IMR-90 (cell line): ENCODE measurements at regions not wholly inside any gene's neighbourhood (a gene's known extent, or its start where the extent isn't known, plus 50 kb on each side); places are given as distances from the start of the nearest gene placed in this dataset.

Source experiments
- ATAC-seq: fragments of 200-7000 bp; cut with Tn5 transposase; 2 replicates; pipeline ENCODE4 v1.9.1; 2020; ENCODE audit warnings: low read depth, mild to moderate bottlenecking, moderate library complexity
- BruUV-seq: library from RNA; stranded (reverse); fragments of 400-500 nt; replicated peaks from 2 replicates; lab custom pipeline; 2021; lab: Mats Ljungman, UMichigan
- CTCF ChIA-PET: fragments of 300-600 bp; formaldehyde crosslinking; extraction: SDS; loops from one replicate; lab custom pipeline; 2021; ENCODE audit warnings: antibody characterized with exemption; lab: Yijun Ruan, JAX
- POLR2A ChIA-PET: fragments of 300-600 bp; sonication (Branson Sonifier 250); formaldehyde crosslinking; loops from one replicate; lab custom pipeline; 2022; ENCODE audit warnings: antibody characterized with exemption; ENCODE audit not compliant: unreplicated experiment; lab: Charles Lee
- DNase-seq: peaks from one replicate; pipeline ENCODE4 v3.0.0; 2013
- H2AFZ ChIP-seq: replicated peaks from 2 replicates; pipeline ENCODE3; 2013; ENCODE audit warnings: low read length, mild to moderate bottlenecking; ENCODE audit not compliant: poor library complexity
- H2AK5ac ChIP-seq: 2 replicates; pipeline ENCODE4 v1.6.1; 2013; ENCODE audit warnings: low read depth, low read length, inconsistent platforms
- H2AK9ac ChIP-seq: replicated peaks from 2 replicates; pipeline ENCODE3; 2013; ENCODE audit warnings: mild to moderate bottlenecking, low read depth, low read length, moderate library complexity; ENCODE audit not compliant: poor library complexity
- H2BK120ac ChIP-seq: 2 replicates; pipeline ENCODE4 v1.6.1; 2013; ENCODE audit warnings: low read depth, low read length, inconsistent platforms
- H2BK15ac ChIP-seq: 3 replicates; pipeline ENCODE4 v1.6.1; 2013; ENCODE audit warnings: low read depth, low read length, inconsistent platforms
- H2BK20ac ChIP-seq: 2 replicates; pipeline ENCODE4 v1.6.1; 2013; ENCODE audit warnings: low read depth, mild to moderate bottlenecking, inconsistent platforms, low read length, moderate library complexity
- H2BK5ac ChIP-seq: 2 replicates; pipeline ENCODE4 v1.6.1; 2013; ENCODE audit warnings: mild to moderate bottlenecking, low read depth, low read length, inconsistent platforms; ENCODE audit not compliant: poor library complexity, severe bottlenecking
- H3K14ac ChIP-seq: replicated peaks from 2 replicates; pipeline ENCODE4 v1.6.1; 2013; ENCODE audit warnings: low read depth, low read length, inconsistent platforms
- H3K18ac ChIP-seq: 2 replicates; pipeline ENCODE4 v1.6.1; 2013; ENCODE audit warnings: low read depth, low read length, control low read depth
- H3K23ac ChIP-seq: 2 replicates; pipeline ENCODE4 v1.6.1; 2013; ENCODE audit warnings: low read depth, low read length, inconsistent platforms
- H3K27ac ChIP-seq: 2 replicates; pipeline ENCODE4 v1.5.1; 2013; ENCODE audit warnings: mild to moderate bottlenecking, control low read depth, low read length; ENCODE audit not compliant: insufficient read depth
- H3K27me3 ChIP-seq: 2 replicates; pipeline ENCODE4 v1.6.1; 2013; ENCODE audit warnings: low read length; ENCODE audit not compliant: control insufficient read depth, insufficient read depth
- H3K36me3 ChIP-seq: 2 replicates; pipeline ENCODE4 v1.6.1; 2013; ENCODE audit warnings: low read length, mixed read lengths; ENCODE audit not compliant: control insufficient read depth, insufficient read depth
- H3K4ac ChIP-seq: 2 replicates; pipeline ENCODE4 v1.6.1; 2013; ENCODE audit warnings: low read depth, low read length, inconsistent platforms
- H3K4me1 ChIP-seq: 2 replicates; pipeline ENCODE4 v1.6.1; 2013; ENCODE audit warnings: low read length, mixed read lengths; ENCODE audit not compliant: control insufficient read depth, insufficient read depth
- H3K4me2 ChIP-seq: 2 replicates; pipeline ENCODE4 v1.6.1; 2013; ENCODE audit warnings: low read depth, mild to moderate bottlenecking, control low read depth, low read length, moderate library complexity
- H3K4me3 ChIP-seq: 2 replicates; pipeline ENCODE4 v1.5.1; 2013; ENCODE audit warnings: low read depth, mild to moderate bottlenecking, control low read depth, low read length, moderate library complexity; ENCODE audit not compliant: insufficient read depth
- H3K56ac ChIP-seq: 2 replicates; pipeline ENCODE4 v1.6.1; 2013; ENCODE audit warnings: low read length, inconsistent platforms; ENCODE audit not compliant: insufficient read depth; ENCODE audit errors: extremely low read depth
- H3K79me1 ChIP-seq, 2 experiments: 2 replicates each; pipeline ENCODE4 v1.6.1; 2013; ENCODE audit warnings: low read length in 2 of 2, inconsistent platforms in 1 of 2, low read depth in 1 of 2
- H3K9ac ChIP-seq: 2 replicates; pipeline ENCODE4 v1.6.1; 2013; ENCODE audit warnings: low read depth, low read length, control low read depth
- H3K9me1 ChIP-seq: 2 replicates; pipeline ENCODE4 v1.6.1; 2013; ENCODE audit warnings: low read length, inconsistent platforms; ENCODE audit not compliant: insufficient read depth
- H3K9me3 ChIP-seq: 2 replicates; pipeline ENCODE4 v1.6.1; 2013; ENCODE audit warnings: low read length; ENCODE audit not compliant: control insufficient read depth, insufficient read depth
- H4K20me1 ChIP-seq: 2 replicates; pipeline ENCODE4 v1.6.1; 2013; ENCODE audit warnings: low read length, inconsistent platforms; ENCODE audit not compliant: insufficient read depth
- H4K5ac ChIP-seq: 2 replicates; pipeline ENCODE4 v1.6.1; 2013; ENCODE audit warnings: mild to moderate bottlenecking, low read depth, low read length, control low read depth
- H4K8ac ChIP-seq, 2 experiments: 2 replicates each; pipeline ENCODE4 v1.6.1; 2013; ENCODE audit warnings: low read depth in 2 of 2, low read length in 2 of 2, control low read depth in 1 of 2, inconsistent platforms in 1 of 2
- H4K91ac ChIP-seq: 2 replicates; pipeline ENCODE4 v1.6.1; 2013; ENCODE audit warnings: low read depth, low read length, inconsistent platforms; ENCODE audit not compliant: insufficient read depth
- CTCF ChIP-seq: conservative IDR thresholded peaks from 2 replicates; pipeline ENCODE4 v1.5.1; 2012; ENCODE audit warnings: mild to moderate bottlenecking, low read depth, low read length, improper control_type of control experiment
- FOS ChIP-seq: fragments of 150-350 bp; IDR thresholded peaks from 2 replicates; pipeline ENCODE4 v1.6.1; 2016; ENCODE audit warnings: low read depth, low read length
- RFX5 ChIP-seq: IDR thresholded peaks from 2 replicates; pipeline ENCODE4 v1.8.0; 2012; ENCODE audit warnings: low read depth, mild to moderate bottlenecking, low read length, moderate library complexity
- SMC3 ChIP-seq: fragments of 150-350 bp; IDR thresholded peaks from 2 replicates; pipeline ENCODE4 v1.6.1; 2016; ENCODE audit warnings: low read depth, mild to moderate bottlenecking, antibody characterized with exemption, low read length, moderate library complexity
- WGBS, 2 experiments: methylation state at CpG; one replicate each; pipeline versions ENCODE4 v1.1.5 to v1.1.7; 2013; ENCODE audit warnings: missing lambda C conversion rate in 2 of 2; ENCODE audit not compliant: insufficient read length in 1 of 2; ENCODE audit errors: extremely low coverage in 2 of 2; 5-methylcytosine and 5-hydroxymethylcytosine counted together
- dilution Hi-C: fragments of 300-500 bp; cut with HindIII; formaldehyde crosslinking; loops from one replicate; pipeline ENCODE4 v1.14.3; 2018; ENCODE audit warnings: low sequenced_read_pairs; ENCODE audit not compliant: unreplicated experiment
- in situ Hi-C: fragments of 300-500 bp; cut with MboI; formaldehyde crosslinking; loops from 3 replicates; pipeline ENCODE4 v1.14.3; 2019; ENCODE audit warnings: low sequenced_read_pairs, inconsistent platforms, mixed read lengths
- intact Hi-C: fragments of 100-400 bp; cut with micrococcal nuclease; formaldehyde crosslinking; loops from 2 replicates; pipeline ENCODE4 v1.10.0; 2022

- Histone ChIP-seq H2BK20ac (no peak overlapping the region), H3K9ac (no peak overlapping the region), H3K27ac (no peak overlapping the region), H2AK9ac (peak overlapping the region; percentile 46), H3K4me1 (peaks cover 7% of the 10 kb centered on the region), H2AK5ac (no peak overlapping the region), H4K5ac (no peak overlapping the region), H2BK120ac (no peak overlapping the region; the same call in 1 of the 2 replicates), H3K9me3 (peaks cover 2% of the 10 kb centered on the region; the same call in 1 of the 2 replicates), H3K9me1 (peaks cover 7% of the 10 kb centered on the region), H3K4ac (peak overlapping the region; percentile 27; the same call in 1 of the 2 replicates), H2BK5ac (no peak overlapping the region), H3K4me2 (no peak overlapping the region), H3K27me3 (no peaks in the 10 kb centered on the region), H3K36me3 (no peaks in the 10 kb centered on the region), H4K8ac (no peak overlapping the region), H3K18ac (no peak overlapping the region; the same call in 1 of the 2 replicates), H3K14ac (no peak overlapping the region), H3K79me1 (no peaks in the 10 kb centered on the region), H2AFZ (peak overlapping the region; percentile 59), H3K4me3 (no peak overlapping the region), H3K56ac (no peak overlapping the region), H3K23ac (no peak overlapping the region), H4K91ac (no peak overlapping the region), H2BK15ac (no peak overlapping the region), H4K20me1 (no peaks in the 10 kb centered on the region)
- BruUV-seq, result no TSS peak
- ChIA-PET POLR2A (no interaction called here), CTCF (interaction anchor here (0.6 to 1.0 kb wide), 3 partner anchors 64 to 365 kb away, joined by 3 read pairs; no protein-coding TSS in a partner anchor)
- TF ChIP-seq SMC3, result no peak
- TF ChIP-seq CTCF, result no peak
- TF ChIP-seq RFX5, result no peak
- TF ChIP-seq FOS, result no peak
- ATAC-seq (no peak), DNase-seq (no peak)
- in situ Hi-C loops (loop anchor here (10.0 kb wide), 1 partner anchor 378 kb away; no protein-coding TSS in a partner anchor), intact Hi-C loops (no loop called here), dilution Hi-C loops (no loop called here)
- 82% methylated on average over 13 of the region's 23 CpGs; no CpG with 5 or more reads in 1 of the 2 experiments for WGBS, 2 experiments
Observed at GRCh38 chr2:42856891-42857632, 64.7 kb upstream of the HAAO start.
